NCI-H1694 treated with DMSO at 0.1 percent for 48 hours (cell line): ENCODE measurements at regions not wholly inside any gene's neighbourhood (a gene's known extent, or its start where the extent isn't known, plus 50 kb on each side); places are given as distances from the start of the nearest gene placed in this dataset.
A peak's percentile ranks its signal among the peaks of the same experiment; 100 is the strongest.

Source experiments
- DNase-seq: peaks from one replicate; lab custom pipeline; 2025; lab: John Stamatoyannopoulos, UW

DNA sequence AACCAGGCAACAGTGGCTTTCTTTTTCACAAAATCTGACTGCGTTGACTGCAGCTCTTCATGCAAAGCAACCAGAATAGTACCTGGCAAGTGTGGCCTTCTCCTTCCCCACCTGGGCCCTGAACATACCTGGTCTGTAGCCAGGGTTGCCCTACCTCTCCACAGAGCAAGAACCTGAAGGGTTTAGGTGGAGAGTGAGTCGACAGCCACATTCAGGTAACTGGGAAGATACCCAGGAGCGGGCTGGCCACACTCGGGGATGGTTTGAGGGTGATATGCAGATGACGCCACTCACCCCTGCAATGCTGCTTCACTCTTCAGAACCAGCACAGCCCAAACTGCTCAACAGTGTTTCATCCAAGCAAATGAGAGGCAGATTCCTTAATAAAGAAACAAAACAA, 117.3 kb downstream of the TTC32 start:
- no peak for DNase-seq

DNA sequence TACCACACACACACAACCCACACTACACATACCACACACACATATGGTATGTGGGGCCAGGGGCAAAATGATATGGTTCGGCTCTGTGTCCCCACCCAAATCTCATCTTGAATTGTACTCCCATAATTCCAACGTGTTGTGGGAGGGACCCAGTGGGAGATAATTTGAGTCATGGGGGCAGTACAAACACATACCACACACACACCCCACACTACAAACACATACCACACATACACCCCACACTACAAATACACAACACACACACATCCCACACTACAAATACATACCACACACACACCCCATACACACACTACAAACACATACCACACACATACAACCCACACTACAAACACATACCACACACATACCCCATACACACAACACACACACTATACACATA, 117.8 kb downstream of the TTC32 start:
- DNase-seq: no peak

DNA sequence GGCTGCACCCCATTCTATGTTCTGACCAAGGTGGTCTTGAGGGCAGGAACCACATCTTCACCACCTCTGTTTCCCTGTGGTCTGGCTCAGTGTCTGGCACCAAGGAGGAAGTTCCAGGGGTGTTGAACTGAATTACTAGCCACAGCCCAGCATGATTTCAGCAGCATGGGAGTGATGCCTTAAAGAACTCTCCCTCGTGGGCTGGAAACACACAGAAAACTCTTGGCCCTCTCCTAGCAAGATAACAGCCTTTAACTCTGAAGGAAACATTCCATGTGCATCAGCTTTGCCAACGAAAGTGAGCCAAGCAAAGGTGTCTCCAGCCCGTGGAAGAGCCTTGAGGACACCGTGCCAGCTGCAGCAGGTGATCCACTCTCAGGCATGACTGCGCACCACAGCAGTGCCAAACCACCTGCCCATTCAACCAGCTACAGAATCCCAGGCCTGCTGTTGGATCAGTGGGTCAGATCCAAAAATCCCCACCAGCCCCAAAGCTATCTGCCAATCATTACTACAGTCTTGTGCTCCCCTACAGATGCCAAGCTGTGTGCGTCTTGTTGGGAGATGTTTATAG, 124.8 kb downstream of the TTC32 start:
- no peak for DNase-seq

DNA sequence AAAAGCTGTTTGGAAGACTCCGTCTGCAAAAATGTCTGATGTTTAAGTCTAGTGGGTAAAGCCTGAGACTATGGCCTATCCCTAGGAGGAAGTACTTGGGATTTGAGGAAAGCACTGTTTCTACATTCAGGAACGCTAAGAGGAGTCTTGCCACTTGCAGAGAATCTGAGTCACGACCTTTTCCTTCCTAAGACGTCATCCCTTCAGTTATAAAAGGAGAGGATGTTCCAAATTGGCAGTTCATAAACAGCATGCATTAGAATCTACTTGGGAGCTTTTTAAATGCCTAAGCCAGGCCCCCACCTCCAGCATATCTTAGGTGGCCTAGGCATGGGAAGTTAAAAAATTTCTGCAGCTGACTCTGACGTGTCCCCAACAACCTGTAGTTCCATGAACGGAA, 125.9 kb downstream of the TTC32 start:
- no peak for DNase-seq

DNA sequence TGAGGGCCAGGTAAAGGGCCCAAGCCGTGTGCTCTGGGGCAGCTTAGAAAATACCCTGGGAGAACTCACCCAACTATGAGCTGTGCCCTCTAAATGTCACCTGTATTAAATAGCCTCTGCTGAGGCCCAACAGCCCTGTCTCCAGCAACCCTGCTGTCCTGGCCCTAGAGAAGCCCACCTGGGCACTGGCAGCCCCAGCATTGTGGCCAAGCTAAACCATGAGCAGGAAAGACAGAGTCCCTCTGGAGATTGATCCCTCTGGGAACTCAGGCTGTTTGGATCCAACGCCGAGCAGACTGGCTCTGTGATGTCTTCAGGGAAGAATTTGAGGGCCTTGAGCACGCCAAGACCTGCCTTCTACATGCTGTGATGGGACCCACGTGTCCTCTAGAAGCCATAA, 126.5 kb downstream of the TTC32 start:
- no peak for DNase-seq

DNA sequence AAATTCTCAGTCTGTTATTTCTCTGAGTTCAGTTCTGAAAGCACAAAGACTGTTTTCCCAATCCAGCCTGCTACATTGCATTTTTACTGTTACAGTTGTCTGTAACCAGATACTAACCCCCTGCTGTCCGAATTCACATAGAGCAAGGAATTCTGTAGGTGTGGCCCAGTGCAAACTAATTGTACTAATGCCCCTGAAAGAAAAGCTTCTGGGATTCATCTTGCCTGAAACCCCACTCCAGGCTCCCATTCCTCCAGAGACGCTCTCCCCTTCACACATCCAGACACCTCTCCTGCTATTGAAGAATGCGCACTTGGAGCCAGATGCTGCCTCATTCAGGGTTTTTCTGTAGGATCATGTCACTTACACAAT, 127.0 kb downstream of the TTC32 start:
- DNase-seq: peak; percentile 66

DNA sequence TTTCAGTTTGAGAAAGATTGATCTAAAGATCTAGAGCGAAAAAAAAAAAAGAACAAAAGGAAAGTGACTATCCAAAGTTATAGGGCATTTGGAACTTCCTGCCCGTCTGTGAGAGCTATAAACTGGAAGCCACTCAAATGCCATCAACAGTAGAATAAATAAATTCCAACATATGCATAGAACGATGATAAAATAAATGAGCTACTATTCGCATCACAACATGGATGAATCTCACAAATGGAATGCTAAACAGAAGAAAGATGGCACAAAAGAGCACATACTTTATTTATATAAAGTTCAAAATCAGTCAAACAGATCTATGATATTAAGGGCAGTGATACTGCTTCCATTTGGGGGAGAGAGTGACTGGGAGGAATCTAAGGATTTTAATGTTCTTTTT, 128.8 kb downstream of the TTC32 start:
- DNase-seq: no peak

DNA sequence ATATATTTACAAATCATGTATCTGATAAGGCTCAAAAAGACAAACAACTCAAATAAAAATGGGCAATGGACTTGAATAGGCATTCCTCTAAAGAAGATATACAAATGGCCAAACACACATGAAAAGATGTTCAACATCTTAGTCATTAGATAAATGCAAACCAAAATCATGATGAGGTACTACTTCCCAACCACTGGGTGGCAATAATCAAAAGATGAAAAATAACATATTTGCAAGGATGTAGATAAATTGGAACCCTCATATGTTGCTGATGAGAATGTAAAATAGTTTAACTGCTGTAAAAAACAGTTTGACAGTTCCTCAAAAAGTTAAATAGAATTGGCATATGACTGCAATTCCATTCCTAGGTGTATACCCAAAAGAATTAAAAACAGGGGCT, 132.3 kb downstream of the TTC32 start:
- DNase-seq: peak; percentile 35

DNA sequence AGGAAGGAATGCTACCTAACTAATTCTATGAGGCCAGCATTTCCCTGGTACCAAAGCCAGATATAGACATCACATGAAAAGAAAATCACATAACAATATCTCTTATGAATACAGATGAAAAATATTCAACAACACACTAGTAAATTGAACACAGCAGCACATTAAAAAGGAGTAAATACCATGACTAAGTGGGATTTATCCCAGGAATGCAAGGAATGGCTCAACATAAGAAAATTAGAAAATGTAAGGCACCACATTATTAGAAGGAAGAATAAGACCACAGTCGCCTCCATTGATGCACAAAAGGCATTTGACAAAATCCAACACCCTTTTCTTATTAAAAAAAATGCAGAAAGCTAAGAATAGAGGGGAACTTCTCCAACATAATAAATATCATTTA, 133.9 kb downstream of the TTC32 start:
- DNase-seq: no peak

DNA sequence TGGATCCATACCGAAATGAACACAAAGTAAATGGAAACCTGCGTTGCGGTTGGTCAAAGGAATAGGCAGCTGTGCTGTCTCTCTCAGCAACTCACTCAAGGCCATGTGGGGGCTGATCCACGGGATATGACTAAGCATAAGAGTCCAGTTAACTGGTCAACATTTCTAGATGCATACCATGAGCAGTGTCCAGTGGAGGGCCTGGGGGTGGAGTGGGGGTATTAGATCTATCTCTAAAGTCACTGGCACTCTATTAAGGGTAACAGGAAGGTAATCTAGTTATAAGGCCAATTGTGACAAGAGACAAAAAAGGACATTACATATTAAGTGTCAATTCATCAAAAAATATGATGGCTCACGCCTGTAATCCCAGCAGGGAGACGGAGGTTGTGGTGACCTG, 136.8 kb downstream of the TTC32 start:
- no peak for DNase-seq

DNA sequence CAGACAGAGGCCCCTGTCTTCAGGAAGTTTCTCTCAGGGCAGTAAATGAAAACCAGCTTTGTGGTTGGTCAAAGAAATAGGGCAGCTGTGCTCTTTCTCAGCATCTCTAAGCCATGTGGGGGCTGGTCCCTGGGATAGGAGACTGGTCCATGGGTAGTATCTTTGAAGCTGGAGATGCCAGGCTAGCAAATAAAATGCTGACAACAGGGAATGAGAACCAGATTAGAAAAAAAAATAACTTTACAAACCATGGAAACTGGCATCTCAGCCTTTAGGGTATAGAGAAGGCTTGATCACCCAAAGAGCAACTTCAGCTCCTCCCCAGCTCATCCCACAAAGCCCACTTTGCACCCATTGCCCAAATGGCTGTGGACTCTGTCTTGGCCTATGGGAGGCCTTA, 138.1 kb downstream of the TTC32 start:
- DNase-seq: no peak

DNA sequence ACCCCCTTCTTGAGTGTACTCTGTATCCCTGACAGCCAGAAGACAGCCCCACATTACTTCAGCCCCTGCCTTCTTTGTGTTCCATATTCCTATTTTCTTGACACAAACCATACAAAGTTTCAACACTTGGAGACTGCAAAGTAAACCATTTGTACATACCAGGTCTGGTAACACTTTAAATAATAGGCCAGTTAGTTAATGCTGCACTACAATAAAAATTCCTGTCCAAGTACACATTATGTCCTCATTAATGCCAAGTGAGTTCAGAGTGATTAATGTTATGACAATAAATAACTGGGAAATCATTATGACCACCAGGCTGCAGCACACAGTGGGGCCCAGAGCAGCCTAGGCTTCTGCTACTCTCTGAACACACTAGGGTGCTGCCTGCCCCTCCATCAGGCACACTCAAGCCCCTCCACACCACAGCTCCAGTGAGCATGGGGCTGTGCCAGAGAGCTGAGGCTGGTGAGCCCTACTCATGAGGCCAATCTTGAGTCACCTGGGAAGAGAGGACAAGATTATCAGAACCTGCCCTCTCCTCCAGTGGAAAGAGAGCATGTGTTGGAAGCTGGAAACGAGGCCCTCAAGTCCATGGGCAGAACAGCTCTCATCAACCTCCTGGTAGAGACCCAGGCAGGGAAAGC, 138.7 kb downstream of the TTC32 start:
- no peak for DNase-seq

DNA sequence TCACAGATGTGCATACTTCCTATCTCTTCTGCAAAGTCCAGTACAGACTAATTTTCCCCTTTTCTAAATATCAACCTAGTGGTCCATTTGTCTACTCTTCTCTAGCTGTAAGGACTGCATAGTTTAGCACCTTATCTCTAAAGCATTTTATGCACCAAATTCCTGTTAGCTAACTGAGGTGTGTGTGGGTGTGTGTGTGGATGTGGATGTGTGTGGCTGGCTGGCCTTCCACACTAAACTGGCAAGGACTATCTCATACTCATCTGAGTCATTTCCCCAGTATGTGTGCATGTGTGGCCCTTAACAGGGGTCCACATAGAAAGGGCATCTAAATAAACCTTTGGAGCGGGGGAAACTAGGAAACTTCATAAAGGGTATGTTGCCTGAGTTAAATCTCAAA, 139.6 kb downstream of the TTC32 start:
- no peak for DNase-seq

DNA sequence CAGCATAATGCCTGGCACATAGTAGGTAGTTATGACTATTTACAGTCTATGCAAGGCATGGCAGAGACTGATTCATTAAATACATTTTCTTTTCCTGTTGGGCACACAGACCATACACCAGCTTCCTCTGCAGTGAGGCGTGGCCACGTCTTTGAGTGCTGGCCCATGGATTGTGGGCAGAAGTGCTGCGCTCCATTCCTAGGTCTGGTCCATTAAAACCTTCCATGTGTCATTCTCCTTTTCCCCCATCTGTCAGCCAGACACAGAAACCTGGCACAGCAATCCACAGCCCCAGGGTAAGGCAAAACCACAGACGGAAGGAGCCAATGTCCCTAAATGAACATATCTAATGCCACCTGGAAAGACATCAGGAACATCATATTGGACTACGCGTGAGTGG, 141.9 kb downstream of the TTC32 start:
- peak; percentile 100 for DNase-seq

DNA sequence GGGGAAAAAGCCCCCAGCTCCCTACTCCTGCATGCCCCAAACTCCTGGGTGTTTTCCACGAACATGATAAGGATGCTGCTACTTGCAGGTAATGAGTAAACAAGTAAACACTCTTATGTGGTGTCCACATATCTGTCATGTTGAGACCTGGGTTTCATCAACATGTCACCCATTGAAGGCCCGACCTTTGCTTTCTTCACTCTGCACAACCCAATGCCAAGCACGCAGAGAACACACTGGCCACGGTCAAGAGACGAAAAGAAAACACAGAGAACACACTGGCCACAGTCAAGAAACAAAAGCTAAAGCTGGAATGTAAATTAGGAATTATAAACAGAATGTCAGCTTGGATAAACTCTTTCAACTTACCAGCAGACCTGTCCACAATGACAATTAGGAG, 143.1 kb downstream of the TTC32 start:
- no peak for DNase-seq

DNA sequence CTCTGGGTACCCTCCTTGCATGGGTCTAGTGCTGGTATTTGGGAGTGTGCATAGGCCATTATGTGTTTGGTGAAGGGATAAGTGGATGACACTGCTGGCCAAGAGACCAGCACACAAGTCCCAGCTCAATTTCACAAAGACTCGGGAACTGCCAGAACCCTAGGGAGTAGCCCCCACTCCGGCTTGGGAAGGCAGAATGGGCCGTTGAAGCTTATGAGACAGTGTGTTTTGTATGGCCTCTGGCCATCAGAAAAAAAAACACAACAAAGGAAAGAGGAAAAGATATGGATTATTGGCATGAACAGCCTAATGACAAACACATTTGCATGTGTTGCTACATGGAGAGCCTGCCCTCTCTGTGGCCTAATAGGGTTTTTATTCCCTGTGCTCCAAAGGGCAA, 144.2 kb downstream of the TTC32 start:
- DNase-seq: no peak

DNA sequence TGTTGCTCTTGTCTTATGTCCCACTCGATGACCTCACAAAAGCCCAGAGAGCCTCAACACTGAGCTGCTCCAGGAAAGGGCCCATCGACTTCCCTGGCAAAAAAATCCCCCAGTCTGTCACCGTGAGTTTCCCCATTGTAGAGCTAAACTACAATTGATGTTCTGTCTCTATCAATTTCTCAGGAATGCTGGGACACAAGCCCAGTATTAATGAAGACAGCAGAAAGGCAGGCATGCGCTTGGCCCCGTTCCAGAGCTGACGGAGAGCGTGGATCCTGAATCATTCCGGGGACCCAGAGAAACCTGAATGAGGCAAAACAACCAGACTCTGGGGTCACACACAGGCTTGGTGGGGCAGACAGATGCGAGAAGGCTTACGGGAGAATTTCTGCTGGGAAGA, 146.9 kb downstream of the TTC32 start:
- no peak for DNase-seq

DNA sequence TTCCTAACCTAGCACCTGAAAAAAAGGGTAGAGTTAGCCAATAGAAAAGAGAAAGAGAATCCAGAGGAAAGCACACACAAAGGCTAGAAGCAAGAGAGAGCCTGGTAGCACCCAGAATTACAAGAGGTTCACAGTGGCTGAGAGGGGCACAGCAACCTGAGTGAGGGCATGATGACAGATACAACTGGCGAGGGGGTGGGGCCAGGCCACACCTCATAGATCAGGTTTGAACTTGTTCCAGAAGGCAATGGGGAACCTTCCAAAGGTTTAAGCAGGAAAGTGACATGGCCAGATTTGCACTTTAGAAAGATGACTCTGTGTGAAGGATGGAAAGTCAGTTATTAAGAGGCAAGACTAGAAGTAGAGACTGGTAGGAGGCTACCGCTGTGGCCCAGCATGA, 148.0 kb downstream of the TTC32 start:
- no peak for DNase-seq

DNA sequence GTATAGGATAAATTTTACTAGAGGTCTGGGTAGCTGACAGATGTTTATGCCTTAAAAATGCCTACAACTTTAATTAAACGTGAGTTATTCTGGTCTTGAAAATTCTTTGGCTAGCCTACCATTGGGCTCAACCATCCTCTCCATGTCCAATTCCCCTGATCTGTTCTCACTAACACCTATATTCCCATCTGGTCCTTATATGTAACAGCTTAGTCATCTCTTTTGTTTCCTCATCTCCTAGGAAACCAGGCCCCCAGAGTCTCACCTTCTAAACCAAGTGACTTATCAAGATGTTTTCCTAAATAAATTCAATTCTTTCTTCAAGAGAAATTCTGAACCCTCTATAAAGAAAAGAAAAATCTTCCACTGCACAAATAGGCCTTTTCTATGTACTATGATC, 148.5 kb downstream of the TTC32 start:
- peak; percentile 60 for DNase-seq

DNA sequence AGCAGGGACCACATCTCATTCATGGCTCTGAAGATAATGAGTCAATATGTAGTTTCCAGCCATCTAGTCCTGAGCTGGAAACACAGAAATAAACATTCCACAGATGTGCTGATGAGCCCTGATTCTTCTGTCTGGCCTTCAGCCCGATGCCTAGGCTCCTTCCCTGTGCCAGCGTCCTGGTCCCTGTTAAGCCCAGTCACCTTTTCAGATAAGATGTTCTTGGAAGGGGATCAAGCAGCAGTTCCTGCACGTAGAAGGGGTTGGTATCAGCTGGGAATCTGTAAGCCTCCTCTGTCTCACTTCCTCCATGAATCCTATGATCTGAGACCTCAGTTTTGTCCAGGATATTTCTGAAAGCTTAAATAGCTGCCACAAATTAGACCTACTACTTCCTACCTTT, 149.3 kb downstream of the TTC32 start:
- peak; percentile 99 for DNase-seq

DNA sequence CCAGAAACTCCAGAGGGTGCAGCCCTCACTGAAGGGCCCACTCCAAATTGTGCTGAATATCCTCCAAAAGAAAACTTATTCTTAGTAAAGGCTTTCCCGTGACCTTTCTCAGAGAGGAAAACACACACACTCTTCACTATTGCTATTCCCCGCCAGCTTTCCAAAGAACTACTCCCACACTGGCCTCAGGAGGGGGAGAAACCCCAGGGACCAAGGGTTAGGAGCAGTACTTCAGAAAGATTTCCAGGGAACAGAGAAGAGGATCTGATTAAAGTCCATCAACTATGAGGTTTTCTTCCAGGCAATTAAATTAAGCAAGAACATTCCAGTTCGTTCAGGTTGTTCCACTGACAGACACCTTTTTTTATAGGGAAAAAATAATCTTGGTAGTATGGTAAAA, 150.2 kb downstream of the TTC32 start:
- peak; percentile 97 for DNase-seq

DNA sequence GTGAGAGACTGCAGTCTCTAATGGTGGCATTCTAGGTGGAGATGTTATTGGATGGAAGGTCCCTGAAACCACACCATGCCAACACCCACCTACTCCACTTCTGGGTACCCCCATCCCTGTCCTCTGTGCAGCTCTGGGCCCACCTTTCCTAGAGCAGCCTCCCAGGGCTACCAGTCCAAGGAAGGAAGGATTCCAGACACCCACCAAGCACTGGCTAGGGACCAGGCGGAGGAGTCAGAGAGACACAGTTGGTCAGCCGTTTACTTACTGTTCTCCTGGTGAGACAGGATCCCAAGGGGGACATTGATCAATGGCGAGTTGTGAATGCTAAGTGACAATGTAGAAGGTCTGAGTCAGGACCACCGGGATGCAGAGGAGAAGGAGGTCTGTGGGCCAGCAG, 151.6 kb downstream of the TTC32 start:
- DNase-seq: no peak

DNA sequence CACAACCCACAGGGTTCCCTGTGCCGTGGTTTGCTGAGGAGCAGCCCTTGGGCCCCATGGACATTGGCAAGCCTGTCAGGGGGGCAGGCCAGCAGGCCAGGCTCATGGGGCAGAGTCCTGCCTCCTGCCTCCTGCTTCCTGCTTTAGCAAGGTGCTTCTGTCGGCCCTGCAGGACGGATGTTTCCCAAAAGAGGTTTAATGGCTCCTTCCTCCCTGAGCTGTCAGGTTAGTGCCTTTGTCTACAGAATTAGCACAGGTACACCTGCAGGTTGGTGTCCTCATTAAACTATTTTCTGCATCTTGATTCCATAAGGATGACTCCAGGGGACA, 152.3 kb downstream of the TTC32 start:
- DNase-seq: no peak

DNA sequence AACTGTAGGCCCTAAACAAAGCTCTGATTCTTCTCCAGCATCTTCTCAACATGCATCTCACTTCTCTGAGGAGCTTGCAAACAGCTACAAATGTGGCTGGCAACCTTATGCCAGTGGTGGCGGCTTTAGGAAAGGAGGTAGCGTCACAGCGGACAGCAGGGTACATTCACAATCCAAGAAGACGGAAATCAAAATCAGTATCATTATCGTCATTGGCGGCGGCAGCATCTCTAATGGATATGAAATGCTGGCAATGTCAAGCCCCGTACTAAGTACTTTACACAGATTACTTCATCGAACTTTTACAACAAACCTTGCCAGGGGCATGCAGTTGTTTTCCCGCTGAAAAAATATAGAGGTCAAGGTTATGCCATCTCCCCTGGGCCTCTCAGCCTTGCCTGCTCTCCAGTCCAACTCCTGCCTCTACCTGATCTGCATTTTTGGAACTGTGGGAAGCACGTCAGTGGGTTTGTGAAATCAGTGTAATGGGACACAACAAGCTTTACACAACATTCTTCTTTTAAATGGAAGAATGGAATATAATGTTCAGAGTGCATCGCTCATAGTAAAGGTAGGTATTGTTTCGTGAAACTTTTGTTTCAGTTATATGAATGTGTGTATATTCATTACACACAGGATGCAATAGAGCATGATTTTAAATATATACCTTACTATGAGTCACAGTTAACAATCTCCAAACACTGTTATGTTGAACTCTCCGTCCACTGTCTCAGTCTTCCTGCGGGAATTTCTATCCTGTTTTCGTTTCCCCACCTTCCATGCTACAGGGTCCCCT, 152.9 kb downstream of the TTC32 start:
- no peak for DNase-seq
